ENCODE measurements at regions not wholly inside any gene's neighbourhood (a gene's known extent, or its start where the extent isn't known, plus 50 kb on each side); places are given as distances from the start of the nearest gene placed in this dataset.

DNA sequence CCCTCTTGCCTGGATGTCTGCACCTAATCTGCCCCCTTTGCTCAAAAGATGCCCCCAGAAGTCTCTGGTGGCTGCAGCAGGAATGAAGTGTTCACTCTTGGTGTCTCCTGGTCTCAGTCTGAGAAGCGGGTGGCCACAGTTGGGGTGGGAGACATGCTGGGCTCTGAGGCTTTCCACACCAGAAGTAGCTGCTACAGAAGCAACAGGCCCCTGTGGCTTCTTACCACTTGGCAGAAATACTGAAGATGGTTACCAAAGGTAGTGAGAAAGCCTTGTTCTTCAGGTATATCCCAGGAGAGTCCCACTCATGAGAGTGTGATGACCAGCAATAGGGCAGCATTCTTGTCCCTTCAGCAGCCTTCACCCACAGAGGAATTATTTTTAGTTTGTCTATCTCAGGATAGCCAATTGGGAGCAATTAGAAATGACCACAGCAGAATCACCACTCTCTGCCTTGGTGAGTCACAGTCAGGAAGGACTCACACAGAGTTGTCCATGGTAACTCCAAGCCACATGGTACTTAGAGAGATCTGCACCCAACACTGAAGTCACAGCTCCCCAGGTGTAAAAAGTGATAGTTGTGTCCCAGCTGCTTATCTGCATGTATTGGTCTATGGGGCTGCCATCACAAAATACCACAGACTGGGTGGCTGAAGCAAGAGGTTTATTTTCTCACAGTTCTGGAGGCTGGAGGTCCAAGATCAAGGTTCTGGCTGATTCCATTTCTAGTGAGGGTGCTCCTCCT is 169.8 kb upstream of the ID2 start:
- ATAC-seq (ENCODE audit: insufficient number of reproducible peaks, low FRiP score, low read depth) (no peak), DNase-seq (ENCODE audit: low spot score) (no peak)
- Histone ChIP-seq H3K36me3 (no peaks in the 10 kb centered on the region), H3K4me3 (no peak overlapping the region), H3K27ac (no peak overlapping the region), H3K4me1 (ENCODE audit: control insufficient read depth in 1 of 2, low read depth in 2 of 2) (peaks cover 0 to 8% of the 10 kb centered on the region in 2 donors), H3K9me3 (no peaks in the 10 kb centered on the region), H3K27me3 (replicated peaks; ENCODE audit: insufficient read depth) (no peaks in the 10 kb centered on the region)
- TF ChIP-seq, protein P1, sequence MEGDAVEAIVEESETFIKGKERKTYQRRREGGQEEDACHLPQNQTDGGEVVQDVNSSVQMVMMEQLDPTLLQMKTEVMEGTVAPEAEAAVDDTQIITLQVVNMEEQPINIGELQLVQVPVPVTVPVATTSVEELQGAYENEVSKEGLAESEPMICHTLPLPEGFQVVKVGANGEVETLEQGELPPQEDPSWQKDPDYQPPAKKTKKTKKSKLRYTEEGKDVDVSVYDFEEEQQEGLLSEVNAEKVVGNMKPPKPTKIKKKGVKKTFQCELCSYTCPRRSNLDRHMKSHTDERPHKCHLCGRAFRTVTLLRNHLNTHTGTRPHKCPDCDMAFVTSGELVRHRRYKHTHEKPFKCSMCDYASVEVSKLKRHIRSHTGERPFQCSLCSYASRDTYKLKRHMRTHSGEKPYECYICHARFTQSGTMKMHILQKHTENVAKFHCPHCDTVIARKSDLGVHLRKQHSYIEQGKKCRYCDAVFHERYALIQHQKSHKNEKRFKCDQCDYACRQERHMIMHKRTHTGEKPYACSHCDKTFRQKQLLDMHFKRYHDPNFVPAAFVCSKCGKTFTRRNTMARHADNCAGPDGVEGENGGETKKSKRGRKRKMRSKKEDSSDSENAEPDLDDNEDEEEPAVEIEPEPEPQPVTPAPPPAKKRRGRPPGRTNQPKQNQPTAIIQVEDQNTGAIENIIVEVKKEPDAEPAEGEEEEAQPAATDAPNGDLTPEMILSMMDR (IDR thresholded peaks at IDR 0.05): no peak

DNA sequence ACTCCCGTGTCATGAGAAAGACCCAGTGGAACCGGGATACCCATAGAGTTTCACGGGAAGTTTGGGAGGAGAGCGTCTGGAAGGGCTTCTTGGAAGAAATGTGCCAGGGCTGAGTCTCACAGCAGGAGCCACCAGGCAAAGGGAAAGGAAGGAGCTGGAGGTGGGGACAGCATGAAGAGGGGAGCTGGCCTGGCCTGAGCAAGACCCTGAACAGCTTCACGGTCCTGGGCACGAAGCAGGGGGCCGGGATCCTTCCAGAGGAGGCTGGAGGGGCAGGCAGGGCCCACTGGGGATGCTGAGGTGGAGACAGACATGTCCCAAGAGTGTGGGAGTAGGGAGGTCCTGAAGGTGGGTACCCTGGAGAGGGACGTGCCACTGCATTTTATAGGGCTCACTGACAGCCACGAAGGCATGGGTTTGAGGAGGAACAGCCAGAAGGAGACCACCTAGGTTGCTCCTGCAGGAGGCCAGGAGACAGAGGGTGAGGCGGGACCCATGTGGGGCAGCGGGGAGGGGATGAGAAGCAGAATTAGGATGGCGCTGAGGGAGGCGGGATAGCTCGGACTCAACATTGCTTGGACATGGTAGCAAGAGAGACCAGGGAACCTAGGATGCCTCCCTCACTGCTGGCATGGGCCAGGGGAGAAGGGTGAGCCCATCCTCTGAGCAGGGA is 168.1 kb upstream of the ID2 start:
- Histone ChIP-seq H3K4me1 (ENCODE audit: control insufficient read depth in 1 of 2, low read depth in 2 of 2) (peaks cover 0 to 8% of the 10 kb centered on the region in 2 donors), H3K36me3 (no peaks in the 10 kb centered on the region), H3K27me3 (replicated peaks; ENCODE audit: insufficient read depth) (no peaks in the 10 kb centered on the region), H3K27ac (no peak overlapping the region), H3K9me3 (no peaks in the 10 kb centered on the region), H3K4me3 (no peak overlapping the region)
- TF ChIP-seq, protein P1 (IDR thresholded peaks at IDR 0.05): no peak
- DNase-seq (ENCODE audit: low spot score): no peak
- no peak for ATAC-seq (ENCODE audit: insufficient number of reproducible peaks, low FRiP score, low read depth)

DNA sequence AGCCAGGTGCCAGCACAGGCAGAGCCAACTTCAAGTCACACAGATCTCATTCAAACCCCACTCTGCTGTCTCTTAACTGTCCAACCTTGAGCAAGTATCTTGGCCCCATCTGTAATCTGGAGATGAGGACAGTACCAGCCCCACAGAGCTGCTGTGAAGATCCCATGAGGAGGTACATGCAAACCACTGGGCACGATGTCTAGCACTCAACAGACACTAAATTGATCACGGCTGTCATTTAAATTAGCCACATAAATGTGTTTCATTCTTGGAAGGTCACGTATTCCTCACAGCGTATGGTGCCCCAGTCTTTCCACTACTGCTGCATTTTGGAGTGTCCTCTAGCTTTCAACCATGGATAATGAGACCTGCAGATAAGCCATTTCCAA is 167.6 kb upstream of the ID2 start:
- H3K27me3 ChIP-seq (replicated peaks; ENCODE audit: insufficient read depth): no peaks in the 10 kb centered on the region
- H3K4me1 ChIP-seq (ENCODE audit: control insufficient read depth in 1 of 2, low read depth in 2 of 2): peaks cover 0 to 8% of the 10 kb centered on the region in 2 donors
- H3K4me3 ChIP-seq: no peak overlapping the region
- TF ChIP-seq, protein P1 (IDR thresholded peaks at IDR 0.05): no peak
- no peaks in the 10 kb centered on the region for H3K9me3 ChIP-seq
- ATAC-seq (ENCODE audit: insufficient number of reproducible peaks, low FRiP score, low read depth) (no peak), DNase-seq (ENCODE audit: low spot score) (no peak)
- no peak overlapping the region for H3K27ac ChIP-seq
- H3K36me3 ChIP-seq: no peaks in the 10 kb centered on the region

DNA sequence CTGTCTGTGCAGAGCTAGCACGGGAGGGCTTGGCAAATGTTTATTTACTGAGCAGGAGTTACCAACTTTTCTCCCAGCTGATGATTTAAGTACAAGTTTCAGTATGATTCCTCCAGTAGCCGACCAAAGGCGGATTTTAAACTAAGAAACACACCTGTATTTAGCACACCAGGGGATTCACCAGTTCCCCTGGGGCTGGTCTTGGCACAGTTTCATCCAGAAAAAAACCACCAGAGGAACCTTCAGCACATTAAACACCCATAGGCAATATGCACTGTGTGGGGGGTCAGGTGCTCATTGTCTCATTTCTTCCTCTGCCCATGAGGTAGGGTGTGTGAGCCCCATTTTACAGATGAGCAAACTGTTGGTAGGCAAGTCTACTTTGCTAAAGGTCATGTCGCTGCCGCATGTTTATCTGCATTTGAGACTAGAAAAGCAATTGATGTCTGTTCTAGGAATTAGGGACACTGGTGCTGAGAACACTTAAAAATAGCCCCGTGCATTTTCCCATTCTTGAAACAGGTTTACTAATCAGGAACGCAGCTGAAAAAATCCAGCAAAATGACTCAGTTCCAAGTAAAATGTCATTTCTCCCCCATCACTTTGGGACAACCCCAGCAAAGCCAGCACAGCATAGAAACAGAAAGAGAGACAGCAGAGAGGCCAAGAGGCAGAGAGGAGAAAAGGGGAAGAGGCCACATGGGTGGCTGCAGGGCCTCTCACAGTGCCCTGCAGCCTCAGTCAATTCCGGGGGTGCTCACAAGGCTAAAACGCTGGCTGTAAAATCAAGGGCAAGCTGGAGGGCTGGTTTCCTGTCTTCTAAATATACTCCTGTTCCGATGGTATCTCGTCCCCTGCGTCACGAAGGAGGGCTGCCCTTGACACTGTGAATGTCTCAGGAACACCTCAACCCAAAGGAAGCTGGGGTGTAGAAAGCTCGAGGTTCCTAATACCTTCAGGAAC is 166.8 kb upstream of the ID2 start:
- ATAC-seq (ENCODE audit: insufficient number of reproducible peaks, low FRiP score, low read depth) (no peak), DNase-seq (ENCODE audit: low spot score) (no peak)
- Histone ChIP-seq H3K36me3 (no peaks in the 10 kb centered on the region), H3K9me3 (no peaks in the 10 kb centered on the region), H3K27me3 (replicated peaks; ENCODE audit: insufficient read depth) (no peaks in the 10 kb centered on the region), H3K4me1 (ENCODE audit: control insufficient read depth in 1 of 2, low read depth in 2 of 2) (peaks cover 0 to 8% of the 10 kb centered on the region in 2 donors), H3K27ac (no peak overlapping the region), H3K4me3 (no peak overlapping the region)
- TF ChIP-seq, protein P1 (IDR thresholded peaks at IDR 0.05): no peak

Measured in thoracic aorta (tissue), 2 donors.